Femur (tissue), 1 donor: ENCODE measurements at regions not wholly inside any gene's neighbourhood (a gene's known extent, or its start where the extent isn't known, plus 50 kb on each side); places are given as distances from the start of the nearest gene placed in this dataset.

Source experiments
- DNase-seq: peaks from one replicate; pipeline ENCODE4 v3.0.0-alpha.2; 2017

DNA sequence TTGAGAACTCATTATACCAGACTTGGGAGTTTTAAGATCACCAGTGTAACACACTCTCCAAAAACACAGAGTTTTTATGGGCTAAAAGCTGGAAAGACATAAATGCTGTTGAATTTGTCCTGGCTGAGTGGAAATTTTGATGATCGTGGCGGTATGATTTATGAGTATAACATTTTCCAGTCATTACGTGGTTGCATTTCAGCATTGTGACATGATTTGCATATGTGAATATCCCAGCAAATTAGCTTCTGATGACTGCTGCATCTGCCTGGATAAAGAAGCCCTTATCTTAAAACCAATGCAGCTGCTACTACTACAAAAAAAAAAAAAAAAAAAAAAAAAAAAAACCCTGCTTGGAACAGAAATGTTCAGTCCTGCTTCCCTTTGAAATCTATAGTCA is 850.9 kb downstream of the TFAP2A start:
- no peak for DNase-seq

DNA sequence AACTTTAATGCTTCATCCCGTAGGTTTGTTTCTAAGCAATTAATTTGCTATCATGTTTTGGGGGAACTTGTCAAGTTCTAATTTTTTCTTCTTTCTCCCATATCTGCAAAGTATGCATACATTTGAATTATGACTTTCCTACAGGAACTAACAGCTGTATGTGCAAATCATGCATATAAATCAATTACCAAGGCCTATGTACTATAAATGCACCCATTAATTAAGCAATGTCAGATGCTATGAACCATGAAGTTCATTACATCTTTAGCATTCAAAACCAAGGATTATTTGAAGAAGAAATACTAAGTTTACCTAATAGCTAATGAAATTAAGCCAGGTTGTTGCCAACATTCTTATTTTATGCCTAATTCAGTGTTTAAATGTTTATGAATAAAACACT is 851.3 kb downstream of the TFAP2A start:
- no peak for DNase-seq

DNA sequence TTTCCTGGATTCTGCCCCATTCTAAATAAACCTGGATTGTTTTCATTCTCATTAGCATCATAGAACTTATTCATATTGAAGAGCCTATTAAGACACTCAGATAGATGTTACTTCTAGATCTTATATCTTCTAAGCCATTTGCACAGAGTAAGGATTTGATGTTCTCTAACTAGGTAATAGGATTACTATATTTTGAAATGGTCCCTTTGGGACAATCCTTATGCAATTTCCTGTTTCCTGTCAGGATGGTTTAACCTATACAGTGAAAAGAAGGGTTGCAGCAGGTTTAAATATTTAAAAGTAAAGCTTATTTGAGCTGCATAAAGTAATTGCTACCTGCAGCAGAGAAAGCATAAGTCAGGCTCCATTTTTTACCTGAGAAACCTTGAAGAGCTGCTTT is 860.1 kb downstream of the TFAP2A start:
- DNase-seq: no peak

DNA sequence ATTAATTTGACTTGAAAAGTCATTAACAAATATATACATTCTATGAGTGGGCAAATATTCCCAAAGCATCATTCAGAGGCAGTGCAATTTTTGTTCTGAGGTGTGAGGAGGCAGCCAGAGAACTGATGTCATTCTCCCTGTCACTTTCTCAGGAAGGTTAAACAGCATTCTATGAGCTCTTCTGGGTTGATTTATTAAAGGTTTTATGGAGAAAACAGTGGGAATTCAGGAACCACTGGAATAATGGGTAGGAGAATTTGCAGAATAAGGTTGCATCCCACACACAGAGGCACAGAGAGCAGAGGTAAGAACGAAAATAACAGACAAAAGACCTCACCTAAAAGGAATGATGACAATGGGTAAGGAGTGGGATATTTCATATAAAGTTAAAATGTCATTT is 860.6 kb downstream of the TFAP2A start:
- DNase-seq: no peak

DNA sequence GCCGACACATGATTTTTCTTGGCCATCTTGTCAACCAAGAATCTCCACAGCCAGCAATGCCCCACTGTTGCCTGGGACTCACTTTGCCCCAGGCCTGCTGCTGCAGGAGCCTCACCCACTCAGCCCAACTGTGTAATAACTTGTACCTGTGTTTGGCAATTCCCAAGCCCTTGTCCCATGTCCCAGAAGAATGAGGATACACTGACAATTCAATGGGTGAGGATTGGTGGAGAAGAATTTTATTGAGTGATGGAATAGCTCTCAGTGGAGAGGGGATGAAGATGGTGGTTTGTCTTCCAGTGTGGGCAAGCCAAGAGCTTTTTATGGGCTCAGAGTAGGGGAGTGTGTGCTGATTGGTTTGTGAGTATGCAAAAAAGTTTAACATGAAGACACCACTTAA is 861.9 kb downstream of the TFAP2A start:
- DNase-seq: no peak

DNA sequence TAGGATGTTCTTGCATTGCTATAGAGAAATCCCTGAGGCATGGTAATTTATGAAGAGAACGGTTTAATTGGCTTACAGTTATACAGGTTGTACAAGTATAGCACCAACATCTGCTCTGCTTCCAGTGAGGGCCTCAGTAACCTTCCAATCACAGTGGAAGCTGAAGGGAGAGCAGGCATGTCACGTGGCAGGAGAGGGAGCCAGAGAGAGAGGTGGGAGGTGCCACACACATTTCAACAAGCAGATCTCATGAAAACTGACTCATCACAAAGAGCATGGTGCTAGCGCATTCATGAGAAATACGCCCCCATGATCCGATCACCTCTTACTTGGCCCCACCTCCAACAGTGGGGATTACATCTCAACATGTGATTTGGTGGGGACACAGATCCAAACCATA is 871.2 kb downstream of the TFAP2A start:
- no peak for DNase-seq

DNA sequence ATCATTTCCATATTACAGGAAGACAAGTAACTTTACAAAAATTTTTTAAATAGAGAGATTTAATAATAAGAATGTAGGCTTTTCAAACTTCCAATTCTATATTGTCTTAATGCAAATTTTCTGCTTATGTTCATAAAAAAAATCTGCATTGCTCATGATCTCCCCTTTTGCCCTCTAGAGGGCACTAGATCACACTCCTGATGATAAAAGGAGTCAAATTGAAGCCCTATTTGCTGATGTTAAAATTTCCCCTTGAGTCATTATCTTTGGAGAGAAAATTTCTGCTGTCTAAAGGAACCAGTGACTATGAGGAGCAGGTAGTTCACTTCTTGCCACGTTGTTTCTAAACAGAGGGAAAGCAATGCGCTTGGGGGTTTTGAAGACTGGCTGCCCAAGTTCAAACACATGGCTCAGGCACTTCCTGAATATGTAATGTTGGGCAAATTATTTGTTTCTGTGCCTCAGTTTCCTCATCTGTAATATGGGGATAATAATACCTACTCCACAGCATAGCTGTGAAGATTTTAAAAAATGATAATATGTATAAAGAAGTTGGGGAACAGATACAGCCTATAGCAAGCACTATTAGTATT is 874.2 kb downstream of the TFAP2A start:
- no peak for DNase-seq

DNA sequence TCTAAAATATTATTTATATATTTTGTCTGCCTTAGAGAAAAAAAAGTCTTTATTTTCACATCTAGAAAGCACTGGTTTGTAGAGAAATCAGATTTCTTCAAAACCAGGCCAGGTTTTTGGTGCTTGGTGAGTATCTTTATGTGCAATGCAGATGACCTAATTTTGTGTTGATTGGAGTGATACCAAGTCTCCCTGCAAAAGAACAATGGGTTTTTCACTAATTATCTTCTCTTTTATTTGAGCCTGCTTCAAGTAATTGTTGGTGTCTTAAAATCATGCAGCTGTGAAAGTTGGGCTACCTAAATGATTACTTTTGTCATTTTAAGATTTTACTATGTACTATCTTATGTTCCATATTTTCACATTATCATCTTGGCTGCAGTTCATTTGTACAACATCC is 874.7 kb downstream of the TFAP2A start:
- DNase-seq: no peak

DNA sequence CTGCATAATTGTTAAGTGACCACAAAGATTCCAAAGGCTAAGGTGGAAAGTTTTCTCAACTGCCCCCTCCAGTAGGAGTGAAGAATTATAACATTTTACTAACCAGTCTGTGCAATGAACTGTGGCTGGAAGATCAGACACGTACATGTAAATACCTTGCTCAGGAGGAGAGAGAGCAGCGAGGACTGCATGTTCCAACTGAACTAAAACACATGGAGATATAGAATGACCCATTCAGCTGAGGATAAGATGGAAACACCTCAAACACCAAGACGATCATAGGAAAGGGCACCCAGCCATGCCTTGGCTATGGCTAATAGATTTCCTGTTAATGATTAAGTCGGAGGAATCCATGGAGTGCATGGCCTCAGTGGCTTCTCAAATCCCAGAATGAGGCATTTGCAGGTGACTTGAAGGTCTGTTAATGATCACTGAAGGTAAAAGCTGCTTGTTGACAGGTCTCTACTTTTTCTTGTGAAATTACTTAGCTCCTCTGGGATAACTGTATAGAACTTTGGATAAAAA is 875.6 kb downstream of the TFAP2A start:
- no peak for DNase-seq

DNA sequence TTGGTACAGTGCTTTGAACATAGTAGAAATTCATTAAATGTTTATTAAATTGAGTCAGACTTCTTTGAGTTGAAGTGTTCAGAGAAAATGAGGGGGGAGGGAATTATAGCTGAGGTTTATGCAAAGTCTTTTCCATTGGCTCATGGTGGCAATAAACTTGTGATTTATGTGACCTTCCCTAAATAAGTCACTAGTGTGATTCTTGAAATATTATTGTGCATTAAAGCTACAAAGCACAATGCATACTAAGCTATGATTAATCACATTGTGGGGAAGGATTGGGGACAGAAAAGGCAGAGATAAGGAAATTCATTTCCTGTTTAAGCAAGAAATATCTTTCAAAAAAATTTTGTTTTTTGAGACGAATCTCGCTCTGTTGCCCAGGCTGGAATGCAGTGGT is 877.5 kb downstream of the TFAP2A start:
- DNase-seq: no peak

DNA sequence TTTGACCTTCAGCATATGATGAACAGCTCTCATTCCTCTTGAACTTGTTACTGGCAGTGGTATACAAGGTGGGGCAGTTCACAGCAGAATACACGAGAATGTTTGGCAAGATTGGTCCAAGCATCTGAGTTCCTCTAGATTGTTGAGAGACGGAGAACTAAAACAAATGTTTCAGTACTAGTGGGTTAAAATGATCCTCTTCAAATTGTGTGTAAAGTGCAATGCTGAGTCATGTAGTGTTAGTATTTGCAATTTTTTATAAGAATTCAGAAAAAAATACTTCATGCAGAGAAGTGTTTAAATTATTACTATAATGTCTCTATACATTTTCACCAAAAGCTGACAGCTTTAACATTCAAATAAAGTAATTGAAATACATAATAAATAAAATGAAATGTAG is 879.8 kb downstream of the TFAP2A start:
- DNase-seq: no peak

DNA sequence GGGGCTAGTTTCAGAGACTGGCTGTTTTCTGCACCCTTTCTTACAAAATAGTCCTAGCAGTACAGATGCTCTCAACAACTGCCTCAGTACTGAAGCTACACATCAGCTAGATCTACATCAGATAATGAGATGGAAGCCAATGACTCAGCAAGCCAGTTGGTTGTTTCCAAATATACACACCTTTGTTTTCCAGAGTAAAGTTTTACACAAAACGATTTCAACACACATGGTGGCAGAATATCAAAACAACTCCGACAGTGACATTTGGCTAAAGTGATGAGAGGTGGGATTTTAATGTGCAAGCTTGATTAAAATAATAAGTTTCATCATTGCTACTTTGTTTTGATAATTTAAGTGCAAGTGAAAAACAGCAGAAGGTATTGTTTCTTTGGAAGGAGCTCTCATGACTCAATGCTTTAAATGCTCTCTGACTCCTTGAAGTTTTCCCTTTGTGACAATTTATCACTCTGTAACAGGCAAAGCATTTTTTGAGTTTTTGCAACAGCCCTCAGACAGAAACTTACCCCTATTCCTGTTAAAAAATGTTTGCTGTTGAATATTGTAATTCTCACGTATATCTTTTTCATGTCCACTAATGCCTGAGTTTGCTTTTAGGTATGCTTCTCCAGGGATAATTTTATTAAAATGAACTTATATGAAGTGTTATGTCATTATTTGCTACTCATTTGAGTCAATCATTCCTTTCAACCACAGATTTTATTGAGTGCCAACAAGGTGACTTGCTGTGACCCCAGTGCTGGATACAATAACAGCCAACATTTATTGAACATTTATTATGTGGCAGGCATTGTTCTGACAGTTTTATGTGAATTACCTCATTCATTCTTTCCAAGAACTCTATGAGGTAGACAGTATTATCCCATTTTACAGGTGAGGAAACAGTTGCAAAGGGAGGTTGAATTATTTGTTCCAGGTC is 882.0 kb downstream of the TFAP2A start:
- no peak for DNase-seq

DNA sequence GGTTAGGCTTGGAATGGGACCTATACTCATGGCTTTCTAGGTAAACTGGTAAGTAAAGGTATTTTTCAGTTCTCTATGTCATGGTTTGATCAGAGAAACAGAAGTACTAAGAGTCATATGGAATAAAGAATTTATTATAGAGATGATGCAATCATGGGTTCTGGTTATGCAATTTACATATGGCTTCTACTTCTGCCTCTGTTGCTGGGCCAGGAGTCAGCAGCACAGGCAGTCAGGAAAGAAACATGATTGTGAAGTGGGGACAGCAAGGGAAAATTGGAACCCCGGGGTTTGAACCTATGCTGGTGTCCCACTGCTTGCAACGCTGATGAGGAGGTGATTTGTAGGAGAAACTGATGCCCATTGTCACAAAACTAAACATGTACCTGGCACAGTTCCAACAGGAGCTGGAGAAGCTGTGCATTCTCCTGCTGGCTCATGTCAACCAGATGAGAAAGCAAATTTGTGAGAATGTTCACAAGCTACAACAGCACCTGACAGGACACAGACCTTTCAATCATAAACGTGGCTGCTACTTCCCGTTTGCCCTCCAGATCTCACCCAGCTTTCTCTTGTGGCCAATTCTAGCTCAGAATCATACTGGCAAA is 887.1 kb downstream of the TFAP2A start:
- DNase-seq: no peak

DNA sequence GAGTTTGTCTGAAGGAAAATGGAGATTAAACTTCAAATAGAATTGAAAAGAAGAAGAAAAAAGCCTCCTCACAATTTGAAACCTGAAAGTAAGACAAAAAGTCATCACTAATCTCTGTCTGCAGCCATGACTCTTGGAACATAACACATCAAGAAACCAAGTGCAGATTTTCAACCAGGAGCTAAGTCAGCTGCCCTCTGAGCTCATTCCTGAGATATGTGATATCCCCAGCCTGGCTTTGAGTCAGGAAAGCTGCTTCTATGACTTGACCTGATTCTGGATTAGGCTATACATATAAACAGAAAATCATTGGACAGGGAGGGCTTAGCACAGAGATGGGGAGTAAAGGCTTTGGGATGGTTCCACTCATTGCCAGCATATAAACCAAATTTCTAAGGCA is 891.4 kb downstream of the TFAP2A start:
- DNase-seq: no peak

DNA sequence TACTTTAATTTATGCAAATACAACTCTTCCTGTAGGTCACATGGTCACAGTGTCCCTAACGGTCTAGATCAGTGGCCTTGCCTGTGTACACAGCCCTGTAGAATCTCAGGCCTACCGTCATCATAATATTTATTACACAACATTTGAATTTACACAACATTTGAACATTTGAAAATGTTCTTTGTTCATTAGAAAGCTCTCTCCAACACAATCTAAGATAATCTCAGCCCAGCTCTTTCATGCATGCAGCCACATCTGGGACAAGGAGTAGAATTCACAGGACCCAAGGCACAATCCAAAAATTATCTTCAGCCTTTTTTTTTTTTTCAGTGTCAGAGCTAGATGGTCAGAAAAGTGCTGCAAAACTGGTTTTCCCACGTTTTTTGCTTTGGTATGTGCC is 892.8 kb downstream of the TFAP2A start:
- DNase-seq: no peak

DNA sequence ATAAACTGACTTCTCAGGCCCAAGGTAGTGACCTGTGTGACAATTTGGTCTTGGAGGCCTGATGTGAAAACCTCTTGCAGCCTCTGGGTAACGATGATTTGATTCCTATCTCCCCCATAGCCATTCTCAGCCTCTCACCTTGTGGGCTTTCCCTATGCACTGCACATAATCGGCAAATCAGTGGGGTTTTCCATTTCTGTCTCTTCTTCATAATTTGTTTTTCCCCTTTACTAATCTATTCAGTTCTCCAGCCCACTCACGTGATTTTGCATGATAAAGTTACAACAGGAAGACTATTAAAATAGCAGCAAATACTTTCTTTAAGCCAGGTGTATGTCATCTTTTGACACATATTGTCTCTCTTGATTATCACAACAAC is 893.7 kb downstream of the TFAP2A start:
- DNase-seq: no peak

DNA sequence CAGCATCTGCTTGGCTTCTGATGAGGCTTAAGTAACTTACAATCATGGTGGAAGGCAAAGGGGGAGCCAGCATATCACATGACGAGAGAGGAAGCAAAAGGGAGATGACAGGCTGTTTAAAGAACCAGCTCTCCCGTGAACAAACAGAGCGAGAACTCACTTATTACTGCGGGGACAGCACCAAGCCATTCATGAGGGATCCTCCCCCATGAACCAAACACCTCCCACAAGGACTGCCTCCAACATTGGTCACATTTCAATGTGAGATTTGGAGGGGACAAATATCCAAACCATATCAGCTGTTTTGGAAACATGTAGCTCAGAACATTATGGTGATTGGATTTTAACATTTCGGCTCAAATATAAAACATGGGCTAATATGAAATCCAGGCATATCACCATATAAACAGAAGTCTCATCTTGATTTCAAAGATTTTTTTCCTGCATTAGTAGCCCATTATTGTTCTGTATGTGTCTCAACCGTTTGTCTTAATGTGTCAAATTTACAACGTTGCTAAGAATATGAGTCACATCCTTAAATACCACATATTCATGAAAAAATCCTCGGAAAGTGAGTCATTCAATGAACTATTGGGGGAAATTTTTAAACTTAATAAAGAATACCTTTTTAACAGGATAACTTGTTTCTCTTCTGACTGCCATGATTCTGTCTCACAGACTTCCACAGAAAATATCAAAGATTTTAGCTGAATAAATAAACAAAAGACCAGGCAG is 894.3 kb downstream of the TFAP2A start:
- no peak for DNase-seq

DNA sequence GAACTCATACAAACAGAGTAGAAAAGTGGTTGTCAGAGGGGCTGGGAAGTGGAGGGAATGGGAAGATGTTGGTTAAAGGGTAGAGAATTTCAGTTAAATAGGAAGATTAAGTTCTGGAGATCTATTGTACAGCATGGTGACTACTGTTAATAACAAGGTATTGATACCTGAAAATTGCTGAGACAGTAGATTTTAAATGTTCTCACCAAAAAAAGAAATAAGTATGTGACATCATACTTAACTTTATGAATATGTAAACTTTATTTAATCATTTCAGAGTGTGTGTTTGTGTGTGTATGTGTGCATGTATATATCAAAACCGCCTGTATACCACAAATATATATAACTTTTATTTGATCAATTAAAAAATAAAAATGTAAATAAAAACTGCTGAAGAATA is 896.4 kb downstream of the TFAP2A start:
- DNase-seq: no peak

DNA sequence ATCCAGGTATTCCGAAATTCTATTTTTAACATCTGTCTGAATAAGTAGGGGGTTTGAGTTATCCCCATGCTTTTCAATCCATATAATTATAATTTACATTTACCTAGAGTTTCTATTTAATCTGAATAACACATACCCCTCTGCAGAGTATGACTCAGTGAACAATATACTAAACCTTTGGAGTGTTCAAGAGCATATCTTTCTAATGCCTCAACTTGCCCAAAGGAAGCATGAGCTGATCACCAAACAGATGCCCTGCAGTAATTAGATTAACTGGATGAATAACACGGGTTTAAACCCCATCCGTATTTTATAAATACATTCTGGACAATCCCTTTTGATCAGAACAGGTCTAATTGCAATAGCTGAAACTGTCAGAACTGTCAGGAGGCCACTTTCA is 897.1 kb downstream of the TFAP2A start:
- no peak for DNase-seq

DNA sequence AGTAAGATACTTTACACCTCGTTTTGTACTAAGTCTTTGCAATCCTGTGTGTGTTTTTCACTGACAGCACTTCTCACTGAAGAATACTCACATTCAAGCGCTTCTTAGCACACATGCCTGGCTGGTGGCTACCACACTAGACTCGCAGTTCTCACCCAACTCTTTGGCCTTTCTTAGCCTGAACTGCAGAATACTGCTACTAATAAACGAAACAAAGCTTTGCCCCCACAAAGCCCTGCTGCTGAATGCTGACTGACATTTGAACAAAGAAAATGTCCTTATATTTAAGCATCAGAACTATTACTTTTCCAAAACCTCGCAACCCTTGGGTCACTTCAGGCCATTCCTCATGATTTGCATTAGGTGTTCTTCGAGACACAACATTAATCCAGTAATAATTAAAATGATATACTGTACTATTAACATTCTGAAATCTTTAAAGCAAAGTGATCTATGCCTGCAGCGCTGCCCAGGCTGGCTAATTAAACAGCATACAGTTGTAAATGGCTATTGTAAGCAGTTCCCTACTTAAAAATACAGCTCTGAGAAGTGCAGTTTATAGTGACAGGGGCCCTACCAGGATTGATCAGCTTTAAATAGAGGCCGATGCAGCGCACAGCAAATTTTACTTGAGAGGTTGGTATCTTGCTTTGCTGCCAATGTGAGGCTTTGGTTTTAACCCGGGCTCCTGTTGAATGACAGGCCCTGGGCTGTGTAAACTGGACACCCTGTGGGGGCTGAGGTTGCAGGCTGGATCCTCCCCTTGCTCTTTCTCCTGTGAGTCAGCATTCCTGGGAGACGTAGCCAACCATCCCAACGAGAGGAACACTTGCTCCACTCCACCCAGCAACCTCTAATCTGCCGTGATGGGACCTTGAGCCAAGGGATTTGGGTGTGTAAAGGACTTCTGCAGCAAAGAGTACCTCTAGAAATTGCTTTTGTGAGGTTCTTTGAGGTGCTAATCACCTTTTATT is 899.0 kb downstream of the TFAP2A start:
- DNase-seq: no peak

DNA sequence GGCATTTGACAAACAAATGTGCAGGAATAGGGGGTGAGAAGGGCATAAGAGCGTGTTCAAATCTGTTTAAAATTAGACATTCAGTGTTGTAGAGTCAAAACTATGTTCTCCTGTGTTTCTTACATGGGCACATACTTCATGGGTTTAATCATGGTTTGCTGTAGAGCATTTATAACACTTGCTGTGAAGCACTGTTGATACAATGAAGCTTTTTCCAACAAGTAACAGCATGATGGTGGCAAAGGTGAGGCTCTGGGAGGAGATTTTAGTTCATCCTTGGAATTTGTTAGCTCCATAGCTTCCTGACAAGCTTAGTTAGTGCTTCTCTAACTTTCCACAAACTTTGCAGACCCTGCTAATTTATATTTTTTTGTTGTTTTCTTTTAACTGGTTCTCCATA is 900.7 kb downstream of the TFAP2A start:
- no peak for DNase-seq

DNA sequence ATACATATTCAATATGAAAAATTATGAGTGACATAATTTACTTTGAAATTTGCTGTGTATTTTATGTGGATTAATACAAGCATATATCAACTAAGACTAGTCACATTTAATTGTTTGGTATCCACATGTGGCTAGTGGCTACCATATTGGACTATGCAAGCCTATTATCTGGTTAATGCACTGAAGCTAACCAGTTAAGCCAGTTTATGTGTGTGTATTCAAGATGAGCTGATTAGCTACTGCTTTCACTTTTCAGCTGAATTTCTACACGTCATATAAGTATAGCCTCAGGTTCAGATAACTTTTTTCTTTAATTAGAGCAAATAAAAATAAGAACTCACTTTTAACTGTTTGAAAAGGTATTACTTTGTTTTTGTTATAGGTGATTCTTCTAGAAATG is 903.7 kb downstream of the TFAP2A start:
- DNase-seq: no peak
